A549 (cell line): ENCODE measurements at regions not wholly inside any gene's neighbourhood (a gene's known extent, or its start where the extent isn't known, plus 50 kb on each side); places are given as distances from the start of the nearest gene placed in this dataset.

Experiments
- ATAC-seq, 2 experiments: fragments of 200-7000 bp in 1 of 2; fragments of >200 bp in 1 of 2; cut with Nextera tagmentation in 1 of 2; cut with Tn5 transposase in 1 of 2; 3 replicates each; pipeline versions ENCODE4 v1.8.0 to v1.9.1; 2018 to 2020; ENCODE audit warnings: mild to moderate bottlenecking in 1 of 2, moderate library complexity in 1 of 2
- CTCF ChIA-PET: fragments of 300-600 bp; sonication (Branson Sonifier 250); formaldehyde crosslinking; extraction: SDS; loops from one replicate; lab custom pipeline; 2021; ENCODE audit warnings: antibody characterized with exemption, inconsistent platforms; lab: Yijun Ruan, JAX
- POLR2A ChIA-PET: fragments of 350-600 bp; formaldehyde crosslinking; extraction: SDS; loops from one replicate; lab custom pipeline; 2021; ENCODE audit warnings: antibody characterized with exemption, inconsistent platforms; lab: Yijun Ruan, JAX
- DNase-seq, 2 experiments: peaks; one replicate each; pipeline versions ENCODE4 v3.0.0 to v3.0.0-alpha.2; 2011 to 2016; ENCODE audit warnings: low read depth in 1 of 2, low spot score in 1 of 2
- FAIRE-seq: peaks from 2 replicates; lab custom pipeline; 2011; peaks lifted over from hg19 to GRCh38; lab: Jason Lieb, UNC
- H3K27ac ChIP-seq, 2 experiments: fragments of >200 bp; sonication (Bioruptor Twin); formaldehyde crosslinking; 3 replicates each; pipeline ENCODE4 v1.5.1; 2016 to 2017
- H3K4me1 ChIP-seq: fragments of >200 bp; sonication (Bioruptor Twin); formaldehyde crosslinking; 3 replicates; pipeline ENCODE4 v1.6.1; 2016
- H3K4me2 ChIP-seq: fragments of >200 bp; sonication (Bioruptor Twin); formaldehyde crosslinking; 3 replicates; pipeline ENCODE4 v1.6.1; 2016
- H3K4me3 ChIP-seq: fragments of >200 bp; sonication (Bioruptor Twin); formaldehyde crosslinking; 3 replicates; pipeline ENCODE4 v1.5.1; 2016
- H3K9me3 ChIP-seq: fragments of >200 bp; sonication (Bioruptor Twin); formaldehyde crosslinking; 3 replicates; pipeline ENCODE4 v1.6.1; 2016
- CBX2 ChIP-seq: fragments of 200-600 bp; sonication (generic); IDR thresholded peaks from 2 replicates; pipeline ENCODE4 v1.6.1; 2016; ENCODE audit warnings: low read depth, mild to moderate bottlenecking, borderline replicate concordance
- CEBPB ChIP-seq, 2 experiments: fragments of >200 bp in 1 of 2; sonication (Bioruptor Twin) in 1 of 2; formaldehyde crosslinking in 1 of 2; IDR thresholded peaks; 2 replicates each; pipeline ENCODE4 v1.6.1; 2012 to 2016
- CHD2 ChIP-seq: fragments of 150-350 bp; IDR thresholded peaks from 2 replicates; pipeline ENCODE4 v1.6.1; 2014; ENCODE audit warnings: low read length; ENCODE audit not compliant: partially characterized antibody
- CHD4 ChIP-seq: fragments of 200-600 bp; sonication (generic); IDR thresholded peaks from 2 replicates; pipeline ENCODE4 v1.6.1; 2016; ENCODE audit warnings: antibody characterized with exemption, mild to moderate bottlenecking, borderline replicate concordance
- CTCF ChIP-seq: fragments of >200 bp; sonication (Bioruptor Twin); formaldehyde crosslinking; IDR thresholded peaks from 3 replicates; pipeline ENCODE4 v1.5.1; 2016
- E2F6 ChIP-seq: IDR thresholded peaks from 2 replicates; pipeline ENCODE4 v1.6.1; 2012; ENCODE audit warnings: low read depth, borderline replicate concordance
- EHMT2 ChIP-seq: fragments of 200-600 bp; sonication (generic); IDR thresholded peaks from 2 replicates; pipeline ENCODE4 v1.6.1; 2016; ENCODE audit warnings: antibody characterized with exemption, low read depth, mild to moderate bottlenecking, moderate library complexity
- FOSB ChIP-seq: fragments of 250-450 bp; sonication (Bioruptor Pico); IDR thresholded peaks from 2 replicates; pipeline ENCODE4 v1.5.0; 2020; ENCODE audit warnings: mild to moderate bottlenecking, moderate library complexity
- GATA3 ChIP-seq: IDR thresholded peaks from 2 replicates; pipeline ENCODE4 v1.6.1; 2012; ENCODE audit warnings: borderline replicate concordance
- HMGXB4 ChIP-seq: fragments of 250-450 bp; sonication (Bioruptor Pico); IDR thresholded peaks from 2 replicates; pipeline ENCODE4 v1.5.0; 2021; ENCODE audit warnings: mild to moderate bottlenecking, moderate library complexity, borderline replicate concordance
- HOXB5 ChIP-seq: fragments of 250-450 bp; sonication (Bioruptor Pico); IDR thresholded peaks from 2 replicates; pipeline ENCODE4 v1.5.0; 2020; ENCODE audit warnings: mild to moderate bottlenecking, moderate library complexity
- JUN ChIP-seq, 2 experiments: fragments of >200 bp; sonication (Bioruptor Twin); formaldehyde crosslinking; IDR thresholded peaks; 2 replicates in 1 of 2; 3 replicates in 1 of 2; pipeline ENCODE4 v1.6.1; 2016 to 2017
- KDM1A ChIP-seq: fragments of 200-600 bp; sonication (generic); IDR thresholded peaks from 2 replicates; pipeline ENCODE4 v1.6.1; 2016; ENCODE audit warnings: low read depth, mild to moderate bottlenecking
- KDM5A ChIP-seq: fragments of 200-600 bp; sonication (generic); IDR thresholded peaks from 2 replicates; pipeline ENCODE4 v1.6.1; 2016; ENCODE audit warnings: antibody characterized with exemption, mild to moderate bottlenecking
- MYC ChIP-seq: IDR thresholded peaks from 2 replicates; pipeline ENCODE4 v1.6.1; 2012; ENCODE audit warnings: mild to moderate bottlenecking, inconsistent platforms, low read length, improper control_type of control experiment, borderline replicate concordance
- NPAS2 ChIP-seq: fragments of 250-450 bp; sonication (Bioruptor Pico); IDR thresholded peaks from 2 replicates; pipeline ENCODE4 v1.8.0; 2022; ENCODE audit warnings: mild to moderate bottlenecking, moderate library complexity, borderline replicate concordance
- PHF8 ChIP-seq: fragments of 200-600 bp; sonication (generic); IDR thresholded peaks from 2 replicates; pipeline ENCODE4 v1.6.1; 2016; ENCODE audit warnings: low read depth, mild to moderate bottlenecking, antibody characterized with exemption, moderate library complexity, borderline replicate concordance
- POLR2AphosphoS2 ChIP-seq: conservative IDR thresholded peaks from 2 replicates; pipeline ENCODE4 v1.6.1; 2012; ENCODE audit warnings: low read length, improper control_type of control experiment, inconsistent platforms
- RCOR1 ChIP-seq: fragments of 150-350 bp; IDR thresholded peaks from 2 replicates; pipeline ENCODE4 v1.6.1; 2014; ENCODE audit warnings: antibody characterized with exemption, low read length, low read depth
- REST ChIP-seq: fragments of 200-600 bp; sonication (generic); IDR thresholded peaks from 2 replicates; pipeline ENCODE4 v1.6.1; 2016; ENCODE audit warnings: antibody characterized with exemption, mild to moderate bottlenecking, moderate library complexity
- RFX5 ChIP-seq: fragments of 450-650 bp; IDR thresholded peaks from 2 replicates; pipeline ENCODE4 v1.7.1; 2014; ENCODE audit warnings: antibody characterized with exemption, mild to moderate bottlenecking, moderate library complexity
- RNF2 ChIP-seq: fragments of 200-600 bp; sonication (generic); IDR thresholded peaks from 2 replicates; pipeline ENCODE4 v1.6.1; 2016; ENCODE audit warnings: low read depth, mild to moderate bottlenecking, antibody characterized with exemption, moderate library complexity, borderline replicate concordance
- SMC3 ChIP-seq: fragments of >200 bp; sonication (Bioruptor Twin); formaldehyde crosslinking; IDR thresholded peaks from 3 replicates; pipeline ENCODE4 v1.6.1; 2018; ENCODE audit warnings: inconsistent platforms
- TP53 ChIP-seq: fragments of 250-450 bp; sonication (Bioruptor Pico); IDR thresholded peaks from 2 replicates; pipeline ENCODE4 v1.5.0; 2021; ENCODE audit warnings: mild to moderate bottlenecking, moderate library complexity
- ZC3H11A ChIP-seq: fragments of 450-650 bp; IDR thresholded peaks from 2 replicates; pipeline ENCODE4 v1.6.1; 2014; ENCODE audit warnings: antibody characterized with exemption, mild to moderate bottlenecking
- ZNF302 ChIP-seq: fragments of 250-450 bp; sonication (Bioruptor Pico); IDR thresholded peaks from 2 replicates; pipeline ENCODE4 v1.9.0; 2021; ENCODE audit warnings: inconsistent platforms, mild to moderate bottlenecking, moderate library complexity
- ZSCAN20 ChIP-seq: fragments of 250-450 bp; sonication (Bioruptor Pico); IDR thresholded peaks from 2 replicates; pipeline ENCODE4 v1.8.0; 2022; ENCODE audit warnings: mild to moderate bottlenecking, moderate library complexity
- WGBS: methylation state at CpG from one replicate; pipeline ENCODE4 v1.1.6; 2017; ENCODE audit errors: missing lambda C conversion rate; 5-methylcytosine and 5-hydroxymethylcytosine counted together
- TF ChIP-seq, protein P1 (sequence below): IDR thresholded peaks from 2 replicates; pipeline ENCODE4 v1.6.1; 2012
- TF ChIP-seq, protein P2 (sequence below): fragments of >200 bp; sonication (Bioruptor Twin); formaldehyde crosslinking; IDR thresholded peaks from 3 replicates; pipeline ENCODE4 v1.6.1; 2016

- no peak for DNase-seq
- Histone ChIP-seq H3K9me3 (no peaks in the 10 kb centered on the region), H3K4me3 (no peak overlapping the region), H3K4me2 (no peak overlapping the region), H3K4me1 (no peaks in the 10 kb centered on the region), H3K27ac (no peak overlapping the region)
- POLR2A ChIA-PET: no interaction called here
- no peak for ATAC-seq
- TF ChIP-seq KDM1A (no peak), KDM5A (no peak), RFX5 (no peak), MYC (no peak), GATA3 (no peak), POLR2AphosphoS2 (no peak), ZSCAN20 (CRISPR knock-in tag) (no peak), CBX2 (no peak), HOXB5 (CRISPR knock-in tag) (no peak), SMC3 (no peak), REST (no peak), JUN (IDR thresholded peaks at IDR 0.05) (no peak), ZC3H11A (no peak), HMGXB4 (CRISPR knock-in tag) (no peak), CHD4 (no peak), RCOR1 (no peak), CHD2 (no peak)
- TF ChIP-seq, protein P1, sequence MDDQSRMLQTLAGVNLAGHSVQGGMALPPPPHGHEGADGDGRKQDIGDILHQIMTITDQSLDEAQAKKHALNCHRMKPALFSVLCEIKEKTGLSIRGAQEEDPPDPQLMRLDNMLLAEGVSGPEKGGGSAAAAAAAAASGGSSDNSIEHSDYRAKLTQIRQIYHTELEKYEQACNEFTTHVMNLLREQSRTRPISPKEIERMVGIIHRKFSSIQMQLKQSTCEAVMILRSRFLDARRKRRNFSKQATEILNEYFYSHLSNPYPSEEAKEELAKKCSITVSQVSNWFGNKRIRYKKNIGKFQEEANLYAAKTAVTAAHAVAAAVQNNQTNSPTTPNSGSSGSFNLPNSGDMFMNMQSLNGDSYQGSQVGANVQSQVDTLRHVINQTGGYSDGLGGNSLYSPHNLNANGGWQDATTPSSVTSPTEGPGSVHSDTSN: no peak
- TF ChIP-seq, protein P2, sequence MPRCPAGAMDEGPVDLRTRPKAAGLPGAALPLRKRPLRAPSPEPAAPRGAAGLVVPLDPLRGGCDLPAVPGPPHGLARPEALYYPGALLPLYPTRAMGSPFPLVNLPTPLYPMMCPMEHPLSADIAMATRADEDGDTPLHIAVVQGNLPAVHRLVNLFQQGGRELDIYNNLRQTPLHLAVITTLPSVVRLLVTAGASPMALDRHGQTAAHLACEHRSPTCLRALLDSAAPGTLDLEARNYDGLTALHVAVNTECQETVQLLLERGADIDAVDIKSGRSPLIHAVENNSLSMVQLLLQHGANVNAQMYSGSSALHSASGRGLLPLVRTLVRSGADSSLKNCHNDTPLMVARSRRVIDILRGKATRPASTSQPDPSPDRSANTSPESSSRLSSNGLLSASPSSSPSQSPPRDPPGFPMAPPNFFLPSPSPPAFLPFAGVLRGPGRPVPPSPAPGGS: no peak
- CTCF ChIA-PET: no interaction called here
- FAIRE-seq: no peak
- 41% methylated on average over 3 of the region's 3 CpGs for WGBS
These were observed 262.7 kb downstream of the RCHY1 start for GRCh38 chr4:75251547-75251946.

DNA sequence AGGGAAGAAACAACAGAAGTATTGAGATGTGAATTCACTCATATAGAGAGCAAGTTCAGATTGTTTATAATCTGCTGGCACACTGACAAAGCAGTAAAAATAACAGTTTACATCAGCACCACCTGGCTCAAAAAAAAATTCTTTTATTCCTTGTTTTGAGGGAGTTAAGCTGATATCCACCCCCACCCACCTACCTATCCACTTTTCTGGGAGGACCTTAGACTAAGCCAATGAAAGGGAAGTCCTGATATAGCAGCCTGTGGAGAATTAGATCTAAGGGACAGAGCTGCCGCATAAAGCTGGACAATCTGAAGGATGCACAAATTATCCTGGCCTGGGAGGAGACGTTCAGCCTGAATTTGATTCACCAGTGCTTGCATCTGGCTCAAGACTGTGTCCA, 264.5 kb downstream of the RCHY1 start:
- Histone ChIP-seq H3K4me2 (no peak overlapping the region), H3K4me3 (no peak overlapping the region), H3K4me1 (no peaks in the 10 kb centered on the region), H3K27ac (no peak overlapping the region), H3K9me3 (no peaks in the 10 kb centered on the region)
- FAIRE-seq: no peak
- ChIA-PET POLR2A (no interaction called here), CTCF (no interaction called here)
- WGBS: 67% methylated on average over 2 of the region's 2 CpGs
- no peak for DNase-seq
- ATAC-seq: no peak
- TF ChIP-seq EHMT2 (no peak), NPAS2 (CRISPR knock-in tag) (no peak), RNF2 (no peak), KDM1A (no peak), ZNF302 (CRISPR knock-in tag) (no peak), E2F6 (no peak), PHF8 (no peak), FOSB (CRISPR knock-in tag) (no peak), CTCF (no peak), MYC (no peak), CEBPB (IDR thresholded peaks at IDR 0.05) (no peak), TP53 (no peak), ZSCAN20 (CRISPR knock-in tag) (no peak)
